Subcutaneous abdominal adipose tissue (tissue), 5 donors: ENCODE measurements at regions not wholly inside any gene's neighbourhood (a gene's known extent, or its start where the extent isn't known, plus 50 kb on each side); places are given as distances from the start of the nearest gene placed in this dataset.
A peak's percentile ranks its signal among the peaks of the same experiment; 100 is the strongest.

ENCODE experiments used
- H3K27ac ChIP-seq: one replicate; pipeline ENCODE4 v1.7.0; 2013; ENCODE audit warnings: low read depth, mild to moderate bottlenecking, inconsistent platforms, low read length, moderate library complexity
- H3K27me3 ChIP-seq, 5 donors: one replicate each; pipeline ENCODE4 v1.7.0; 2013; ENCODE audit warnings: low read length in 5 of 5, inconsistent platforms in 1 of 5; ENCODE audit not compliant: control insufficient read depth in 5 of 5, insufficient read depth in 4 of 5
- H3K36me3 ChIP-seq, 5 donors: one replicate each; pipeline ENCODE4 v1.7.0; 2013; ENCODE audit warnings: low read length in 5 of 5; ENCODE audit not compliant: control insufficient read depth in 5 of 5, insufficient read depth in 5 of 5
- H3K4me1 ChIP-seq, 5 donors: one replicate each; pipeline ENCODE4 v1.7.0; 2013; ENCODE audit warnings: low read length in 5 of 5, mild to moderate bottlenecking in 3 of 5, moderate library complexity in 1 of 5; ENCODE audit not compliant: control insufficient read depth in 5 of 5, insufficient read depth in 5 of 5
- H3K4me3 ChIP-seq, 5 donors: one replicate each; pipeline ENCODE4 v1.7.0; 2013; ENCODE audit warnings: low read length in 5 of 5, low read depth in 1 of 5
- H3K9ac ChIP-seq, 5 donors: one replicate each; pipeline ENCODE4 v1.7.0; 2013; ENCODE audit warnings: low read length in 5 of 5, mild to moderate bottlenecking in 4 of 5, moderate library complexity in 3 of 5
- H3K9me3 ChIP-seq, 5 donors: one replicate each; pipeline ENCODE4 v1.7.0; 2013; ENCODE audit warnings: low read length in 5 of 5; ENCODE audit not compliant: control insufficient read depth in 5 of 5
- donor health status: healthy.
- donor health status: healthy.
- donor health status: healthy.
- donor health status: healthy.
- donor health status: healthy.

DNA sequence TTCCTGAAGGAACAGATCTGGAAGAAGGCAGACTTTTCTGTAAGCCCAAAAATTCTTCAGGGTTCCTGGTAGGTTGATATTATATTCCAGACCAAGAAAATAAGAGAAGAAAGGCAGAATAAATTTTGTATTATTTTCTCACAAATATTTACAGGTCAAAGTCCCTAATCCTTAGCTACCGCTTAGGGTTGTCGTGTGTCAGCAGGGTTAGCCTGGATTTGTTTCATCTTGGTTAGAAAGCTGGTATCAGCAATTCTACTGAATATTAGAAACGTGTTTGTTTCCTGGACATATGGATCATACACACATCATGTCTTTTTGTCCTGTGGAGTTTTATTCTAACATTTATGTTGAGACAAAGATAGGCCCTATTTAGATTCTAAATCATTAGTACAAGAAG lies 232.9 kb upstream of the CXXC4 start:
- Histone ChIP-seq H3K4me3 (no peak overlapping the region), H3K9ac (no peak overlapping the region), H3K27me3 (no peaks in the 10 kb centered on the region), H3K36me3 (no peaks in the 10 kb centered on the region), H3K27ac (no peak overlapping the region), H3K4me1 (no peaks in the 10 kb centered on the region), H3K9me3 (no peaks in the 10 kb centered on the region)

DNA sequence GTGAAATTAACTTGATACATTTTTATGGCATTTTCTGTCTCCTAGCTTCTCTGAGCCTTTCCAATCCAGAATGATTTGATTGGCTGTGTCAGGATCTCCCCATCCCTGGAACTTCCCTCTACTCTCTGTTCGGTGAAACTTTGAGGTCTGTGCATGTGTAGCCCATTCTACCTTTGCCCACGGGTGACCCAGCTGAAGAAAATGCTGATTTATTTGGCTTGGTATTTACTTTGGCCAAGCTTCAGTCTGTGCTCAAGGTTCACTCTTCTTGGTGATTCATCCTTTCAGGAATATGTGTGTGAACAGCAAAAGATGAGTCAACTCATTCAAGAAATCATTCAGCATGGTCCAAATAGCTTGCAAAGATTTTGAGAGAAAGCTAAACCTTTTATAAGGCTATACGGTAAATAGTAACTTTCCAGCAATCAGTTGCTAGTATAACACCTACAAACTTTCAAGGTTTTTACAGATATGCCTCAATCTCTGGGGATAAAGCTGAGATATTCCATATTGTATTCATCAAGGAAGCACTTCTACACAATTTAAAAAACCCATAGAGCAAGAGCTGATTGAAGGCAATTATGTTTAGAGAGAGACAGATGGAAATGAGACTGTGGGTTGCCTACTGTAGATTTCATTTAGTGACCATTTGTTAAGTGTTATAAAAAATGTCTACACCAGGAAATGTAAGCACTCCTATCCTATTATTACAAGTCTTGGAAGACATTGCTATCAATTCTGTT lies 233.9 kb upstream of the CXXC4 start:
- Histone ChIP-seq H3K27ac (no peak overlapping the region), H3K9ac (no peak overlapping the region), H3K36me3 (no peaks in the 10 kb centered on the region)

DNA sequence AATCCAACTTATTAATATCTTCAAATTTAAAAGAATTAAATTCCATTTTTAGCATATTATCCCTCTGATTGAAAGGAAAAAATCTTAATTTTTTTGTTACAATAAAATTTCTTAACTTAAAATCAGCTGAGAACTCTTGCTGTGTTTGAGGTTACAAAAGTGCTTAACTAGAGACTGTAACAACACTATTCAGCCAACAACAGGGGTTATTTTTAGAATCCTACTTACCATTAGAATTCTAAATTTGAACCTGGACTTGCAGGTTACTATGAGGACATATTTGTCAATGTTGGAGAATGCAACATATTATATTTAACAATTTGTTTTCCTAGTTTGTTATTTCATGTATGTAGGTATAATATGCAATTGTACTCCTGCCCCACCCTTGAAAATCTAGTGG lies 238.1 kb upstream of the CXXC4 start:
- Histone ChIP-seq H3K4me1 (no peaks in the 10 kb centered on the region), H3K4me3 (no peak overlapping the region), H3K27me3 (no peaks in the 10 kb centered on the region), H3K27ac (no peak overlapping the region), H3K9ac (no peak overlapping the region), H3K9me3 (no peaks in the 10 kb centered on the region), H3K36me3 (no peaks in the 10 kb centered on the region)

More for the DNA sequence above, 233.9 kb upstream of the CXXC4 start:
- Histone ChIP-seq H3K27me3 (no peaks in the 10 kb centered on the region), H3K4me3 (no peak overlapping the region), H3K9me3 (no peaks in the 10 kb centered on the region), H3K4me1 (no peaks in the 10 kb centered on the region)

DNA sequence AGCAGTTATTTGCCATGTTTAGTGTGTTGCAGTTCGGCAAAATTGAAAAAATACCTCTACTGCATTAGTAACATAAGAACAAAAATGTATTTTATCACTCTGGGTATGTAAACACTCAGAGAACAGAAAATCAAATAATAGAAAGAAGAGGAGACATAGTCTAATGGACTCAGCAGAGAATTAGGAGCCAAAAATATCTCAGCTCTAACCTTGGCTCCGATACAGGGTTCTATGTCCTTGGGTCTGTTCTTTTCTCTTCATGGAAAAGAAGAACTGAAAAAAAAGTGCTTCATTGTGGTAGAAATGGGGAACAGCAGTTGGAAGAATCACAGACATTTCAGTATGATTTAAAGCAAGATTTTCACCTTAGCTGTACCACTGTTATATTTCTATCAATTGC lies 240.5 kb upstream of the CXXC4 start:
- H3K9me3 ChIP-seq = no peaks in the 10 kb centered on the region
- H3K4me1 ChIP-seq = no peaks in the 10 kb centered on the region
- no peaks in the 10 kb centered on the region for H3K27me3 ChIP-seq
- H3K9ac ChIP-seq = no peak overlapping the region
- H3K27ac ChIP-seq = no peak overlapping the region
- H3K4me3 ChIP-seq = no peak overlapping the region
- H3K36me3 ChIP-seq = no peaks in the 10 kb centered on the region

DNA sequence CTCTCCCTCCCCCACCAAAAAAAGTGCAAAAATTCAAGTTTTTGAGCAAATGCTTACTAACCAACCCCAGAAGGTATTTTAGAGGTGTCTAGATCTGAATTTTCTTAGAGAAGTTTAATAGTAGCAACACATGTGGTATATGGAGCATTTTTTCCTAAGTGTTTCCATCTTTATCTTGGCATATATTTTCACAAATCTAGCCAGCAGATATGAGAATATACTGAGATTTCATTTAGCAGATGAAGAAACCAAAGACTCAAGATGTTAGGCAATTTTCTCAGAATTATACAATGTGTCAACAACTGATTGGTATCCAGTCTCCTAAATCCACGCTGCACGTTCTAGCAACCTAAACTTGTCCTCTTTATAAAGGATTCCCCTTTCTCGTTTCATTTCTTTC lies 245.5 kb upstream of the CXXC4 start:
- Histone ChIP-seq H3K9ac (no peak overlapping the region), H3K9me3 (no peaks in the 10 kb centered on the region), H3K4me3 (no peak overlapping the region), H3K27me3 (no peaks in the 10 kb centered on the region), H3K27ac (no peak overlapping the region), H3K4me1 (no peaks in the 10 kb centered on the region), H3K36me3 (no peaks in the 10 kb centered on the region)

DNA sequence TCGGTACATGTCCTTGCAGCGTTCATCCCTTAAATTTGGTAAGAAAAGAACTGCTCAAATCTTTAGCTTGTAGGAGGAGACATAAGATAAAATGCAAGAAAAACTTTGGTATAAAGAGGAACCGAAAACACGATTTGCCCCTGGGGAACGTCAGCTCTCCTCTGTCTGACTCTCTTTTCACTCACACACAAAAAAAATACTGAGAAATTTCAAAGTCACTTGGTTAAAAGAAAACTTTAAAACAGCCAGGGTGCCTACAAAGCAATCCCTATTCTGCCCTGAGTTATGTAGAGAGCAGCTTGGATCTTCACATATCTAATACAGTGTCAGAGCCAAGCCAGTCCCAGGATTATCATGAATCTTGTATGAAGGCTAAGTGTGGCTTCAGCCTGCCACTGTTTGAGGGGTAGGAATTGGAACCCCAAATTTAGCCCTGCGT lies 248.5 kb upstream of the CXXC4 start:
- no peaks in the 10 kb centered on the region for H3K9me3 ChIP-seq
- H3K4me3 ChIP-seq = no peak overlapping the region
- no peak overlapping the region for H3K9ac ChIP-seq
- H3K36me3 ChIP-seq = no peaks in the 10 kb centered on the region
- no peak overlapping the region for H3K27ac ChIP-seq
- no peaks in the 10 kb centered on the region for H3K27me3 ChIP-seq
- H3K4me1 ChIP-seq = no peaks in the 10 kb centered on the region

DNA sequence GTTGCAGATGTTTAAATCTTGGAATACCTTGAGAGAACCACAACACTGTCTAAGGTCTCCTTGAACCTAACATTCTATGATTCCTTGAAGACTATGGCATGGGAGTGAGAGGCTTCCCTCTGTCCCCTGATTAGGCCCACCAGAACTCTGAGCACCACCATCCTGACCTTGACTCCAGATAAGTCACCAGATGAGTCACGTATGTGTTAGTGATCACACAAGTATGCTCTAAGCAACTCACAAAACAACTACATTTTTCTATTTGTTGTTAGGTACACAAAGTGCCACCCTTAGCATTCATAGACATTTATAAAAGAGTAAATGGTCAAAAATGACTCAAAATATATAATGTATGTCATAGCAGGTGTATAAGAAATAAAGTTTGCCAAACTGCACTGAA lies 252.9 kb upstream of the CXXC4 start:
- no peaks in the 10 kb centered on the region for H3K36me3 ChIP-seq
- no peak overlapping the region for H3K4me3 ChIP-seq
- H3K4me1 ChIP-seq = peaks cover 0 to 5% (median 0%) of the 10 kb centered on the region in 5 donors
- H3K27me3 ChIP-seq = no peaks in the 10 kb centered on the region
- no peak overlapping the region for H3K27ac ChIP-seq
- no peak overlapping the region for H3K9ac ChIP-seq
- H3K9me3 ChIP-seq = no peaks in the 10 kb centered on the region

DNA sequence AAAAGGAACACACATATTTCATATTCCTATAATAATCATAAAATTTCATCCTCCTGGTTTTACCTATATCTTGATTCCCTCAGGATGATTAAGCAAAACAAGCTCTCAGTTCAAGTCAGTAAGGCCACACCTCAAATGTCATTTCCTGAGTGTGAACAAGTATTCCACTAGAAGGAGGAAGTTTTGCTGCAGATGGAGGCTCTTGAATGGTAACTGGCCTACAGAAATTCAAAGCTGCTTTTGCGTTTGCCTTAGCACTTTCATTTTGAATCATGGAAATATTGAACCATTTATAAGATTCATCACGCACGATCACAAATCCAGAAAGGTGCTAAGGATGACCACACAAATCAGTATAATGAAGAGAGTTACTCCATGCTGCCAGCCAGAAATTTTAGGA lies 254.4 kb upstream of the CXXC4 start:
- Histone ChIP-seq H3K27me3 (no peaks in the 10 kb centered on the region), H3K36me3 (no peaks in the 10 kb centered on the region), H3K4me1 (peaks cover 0 to 5% (median 0%) of the 10 kb centered on the region in 5 donors), H3K9me3 (no peaks in the 10 kb centered on the region), H3K4me3 (no peak overlapping the region), H3K27ac (no peak overlapping the region), H3K9ac (no peak overlapping the region)

DNA sequence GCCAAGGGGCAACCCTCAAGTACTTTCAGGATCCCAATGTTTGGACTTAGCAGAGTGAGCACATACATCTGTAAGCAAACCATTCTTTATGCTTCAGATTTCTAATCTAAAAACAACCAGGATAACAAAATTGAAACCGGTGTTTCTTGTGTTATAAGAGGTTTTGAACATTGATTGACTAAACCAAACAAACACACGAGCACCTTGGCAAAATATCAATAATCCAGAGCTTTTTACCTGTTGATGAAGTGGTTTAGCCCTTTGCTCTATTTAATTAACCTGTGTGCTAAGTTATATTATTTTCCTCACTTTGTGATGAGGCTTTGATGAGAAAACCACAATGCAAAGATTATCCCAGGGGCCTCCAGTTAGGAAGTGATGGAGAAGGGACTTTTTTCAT lies 255.3 kb upstream of the CXXC4 start:
- H3K27ac ChIP-seq = peak overlapping the region; percentile 20
- no peak overlapping the region for H3K4me3 ChIP-seq
- no peak overlapping the region for H3K9ac ChIP-seq
- peaks cover 0 to 5% (median 0%) of the 10 kb centered on the region in 5 donors for H3K4me1 ChIP-seq
- no peaks in the 10 kb centered on the region for H3K27me3 ChIP-seq
- no peaks in the 10 kb centered on the region for H3K9me3 ChIP-seq
- no peaks in the 10 kb centered on the region for H3K36me3 ChIP-seq

DNA sequence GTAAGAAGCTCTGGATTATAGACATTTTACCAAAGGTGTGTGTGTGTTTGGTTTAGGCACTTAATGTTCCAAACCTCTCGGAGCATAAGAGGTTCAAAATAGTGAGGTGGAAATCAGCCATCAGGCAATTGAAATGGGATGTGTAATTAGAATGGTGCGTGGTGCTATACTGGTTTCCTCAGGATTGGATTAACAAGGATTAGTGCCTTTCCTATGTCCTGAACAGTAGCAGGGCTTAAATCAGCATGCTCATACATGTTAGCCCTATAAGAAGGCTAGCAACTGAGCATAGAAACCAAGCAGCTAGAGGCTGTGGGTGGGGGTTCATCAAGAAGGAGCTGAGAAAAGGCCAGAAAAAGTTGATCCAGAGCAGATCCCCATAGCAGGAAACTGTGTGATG lies 256.8 kb upstream of the CXXC4 start:
- Histone ChIP-seq H3K27ac (no peak overlapping the region), H3K27me3 (no peaks in the 10 kb centered on the region)

More for the DNA sequence above, 256.8 kb upstream of the CXXC4 start:
- no peak overlapping the region for H3K9ac ChIP-seq
- peaks cover 0 to 5% (median 0%) of the 10 kb centered on the region in 5 donors for H3K4me1 ChIP-seq
- H3K4me3 ChIP-seq = no peak overlapping the region
- no peaks in the 10 kb centered on the region for H3K36me3 ChIP-seq
- no peaks in the 10 kb centered on the region for H3K9me3 ChIP-seq
